ENCODE measurements at regions not wholly inside any gene's neighbourhood (a gene's known extent, or its start where the extent isn't known, plus 50 kb on each side); places are given as distances from the start of the nearest gene placed in this dataset.

DNA sequence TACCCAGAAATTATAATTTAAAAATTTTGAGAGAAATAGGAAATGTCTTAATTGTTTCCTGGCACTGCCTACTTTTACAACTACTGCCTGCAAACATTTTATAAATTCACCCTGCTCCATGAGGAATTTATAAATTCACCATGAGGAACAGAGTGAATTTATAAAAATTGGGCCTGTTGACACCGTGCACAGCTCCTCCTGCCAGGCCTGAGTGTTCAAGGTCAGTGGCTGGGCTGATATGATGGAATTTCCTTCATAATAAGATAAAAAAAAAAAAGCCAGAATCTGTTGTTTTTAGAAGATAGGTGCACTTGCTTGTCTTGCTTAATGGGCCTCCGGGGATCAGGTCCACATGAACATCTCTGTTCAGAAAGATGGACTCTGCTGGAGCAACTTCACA lies 151.7 kb upstream of the RASGEF1B start:
- no peaks in the 10 kb centered on the region for H3K9me2 ChIP-seq (ENCODE audit: insufficient read depth, low read length)
- TF ChIP-seq SMC3 (conservative IDR thresholded peaks at IDR 0.05; ENCODE audit: poor library complexity) (no peak), MXI1 (conservative IDR thresholded peaks at IDR 0.05; ENCODE audit: poor library complexity, severe bottlenecking) (no peak), EZH2 (IDR thresholded peaks at IDR 0.05; ENCODE audit: borderline replicate concordance, insufficient read depth, low read length, poor library complexity, severe bottlenecking) (no peak), TAF1 (IDR thresholded peaks at IDR 0.05; ENCODE audit: low read depth) (no peak), POLR2AphosphoS5 (IDR thresholded peaks at IDR 0.05) (no peak), EP300 (conservative IDR thresholded peaks at IDR 0.05; ENCODE audit: poor library complexity, severe bottlenecking) (no peak), RAD21 (conservative IDR thresholded peaks at IDR 0.05) (no peak)
- TF ChIP-seq, protein P1, sequence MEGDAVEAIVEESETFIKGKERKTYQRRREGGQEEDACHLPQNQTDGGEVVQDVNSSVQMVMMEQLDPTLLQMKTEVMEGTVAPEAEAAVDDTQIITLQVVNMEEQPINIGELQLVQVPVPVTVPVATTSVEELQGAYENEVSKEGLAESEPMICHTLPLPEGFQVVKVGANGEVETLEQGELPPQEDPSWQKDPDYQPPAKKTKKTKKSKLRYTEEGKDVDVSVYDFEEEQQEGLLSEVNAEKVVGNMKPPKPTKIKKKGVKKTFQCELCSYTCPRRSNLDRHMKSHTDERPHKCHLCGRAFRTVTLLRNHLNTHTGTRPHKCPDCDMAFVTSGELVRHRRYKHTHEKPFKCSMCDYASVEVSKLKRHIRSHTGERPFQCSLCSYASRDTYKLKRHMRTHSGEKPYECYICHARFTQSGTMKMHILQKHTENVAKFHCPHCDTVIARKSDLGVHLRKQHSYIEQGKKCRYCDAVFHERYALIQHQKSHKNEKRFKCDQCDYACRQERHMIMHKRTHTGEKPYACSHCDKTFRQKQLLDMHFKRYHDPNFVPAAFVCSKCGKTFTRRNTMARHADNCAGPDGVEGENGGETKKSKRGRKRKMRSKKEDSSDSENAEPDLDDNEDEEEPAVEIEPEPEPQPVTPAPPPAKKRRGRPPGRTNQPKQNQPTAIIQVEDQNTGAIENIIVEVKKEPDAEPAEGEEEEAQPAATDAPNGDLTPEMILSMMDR (IDR thresholded peaks at IDR 0.05; ENCODE audit: poor library complexity, severe bottlenecking) = no peak
- TF ChIP-seq, protein P2, sequence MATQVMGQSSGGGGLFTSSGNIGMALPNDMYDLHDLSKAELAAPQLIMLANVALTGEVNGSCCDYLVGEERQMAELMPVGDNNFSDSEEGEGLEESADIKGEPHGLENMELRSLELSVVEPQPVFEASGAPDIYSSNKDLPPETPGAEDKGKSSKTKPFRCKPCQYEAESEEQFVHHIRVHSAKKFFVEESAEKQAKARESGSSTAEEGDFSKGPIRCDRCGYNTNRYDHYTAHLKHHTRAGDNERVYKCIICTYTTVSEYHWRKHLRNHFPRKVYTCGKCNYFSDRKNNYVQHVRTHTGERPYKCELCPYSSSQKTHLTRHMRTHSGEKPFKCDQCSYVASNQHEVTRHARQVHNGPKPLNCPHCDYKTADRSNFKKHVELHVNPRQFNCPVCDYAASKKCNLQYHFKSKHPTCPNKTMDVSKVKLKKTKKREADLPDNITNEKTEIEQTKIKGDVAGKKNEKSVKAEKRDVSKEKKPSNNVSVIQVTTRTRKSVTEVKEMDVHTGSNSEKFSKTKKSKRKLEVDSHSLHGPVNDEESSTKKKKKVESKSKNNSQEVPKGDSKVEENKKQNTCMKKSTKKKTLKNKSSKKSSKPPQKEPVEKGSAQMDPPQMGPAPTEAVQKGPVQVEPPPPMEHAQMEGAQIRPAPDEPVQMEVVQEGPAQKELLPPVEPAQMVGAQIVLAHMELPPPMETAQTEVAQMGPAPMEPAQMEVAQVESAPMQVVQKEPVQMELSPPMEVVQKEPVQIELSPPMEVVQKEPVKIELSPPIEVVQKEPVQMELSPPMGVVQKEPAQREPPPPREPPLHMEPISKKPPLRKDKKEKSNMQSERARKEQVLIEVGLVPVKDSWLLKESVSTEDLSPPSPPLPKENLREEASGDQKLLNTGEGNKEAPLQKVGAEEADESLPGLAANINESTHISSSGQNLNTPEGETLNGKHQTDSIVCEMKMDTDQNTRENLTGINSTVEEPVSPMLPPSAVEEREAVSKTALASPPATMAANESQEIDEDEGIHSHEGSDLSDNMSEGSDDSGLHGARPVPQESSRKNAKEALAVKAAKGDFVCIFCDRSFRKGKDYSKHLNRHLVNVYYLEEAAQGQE (IDR thresholded peaks at IDR 0.05; ENCODE audit: borderline replicate concordance) = no peak

DNA sequence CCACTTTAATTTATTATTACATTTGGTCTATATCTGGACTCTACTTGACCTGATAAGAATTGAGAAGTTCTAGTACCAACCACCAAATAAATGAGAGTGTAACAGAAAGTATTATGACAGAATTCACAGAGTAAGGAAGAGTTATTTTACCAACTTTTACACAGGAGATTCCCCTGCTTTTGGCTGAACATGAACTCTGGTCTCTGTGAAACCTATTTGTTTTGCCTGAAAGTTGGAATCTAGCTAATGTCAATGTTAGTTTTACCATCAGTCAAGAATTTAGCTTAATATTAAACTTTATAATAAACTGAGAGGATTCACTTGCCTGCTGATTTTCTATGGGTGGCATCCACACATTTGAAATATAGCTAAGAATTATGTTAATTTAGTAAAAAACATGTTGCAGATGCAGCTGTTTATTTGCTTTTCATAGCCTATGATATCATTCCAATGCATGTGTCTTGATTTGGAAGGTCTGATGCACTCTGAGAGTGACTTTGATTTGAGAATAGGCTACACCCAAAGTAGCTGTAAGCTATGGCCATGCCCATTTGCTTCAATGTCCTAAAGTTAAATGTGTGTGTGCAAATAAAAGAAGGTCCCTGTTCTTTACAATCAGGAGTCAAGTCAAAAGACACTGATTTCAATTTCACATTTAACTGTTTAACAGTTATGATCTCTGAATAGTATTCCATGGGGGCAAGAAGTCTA lies 150.9 kb upstream of the RASGEF1B start:
- H4K20me1 ChIP-seq (ENCODE audit: insufficient read depth) = no peaks in the 10 kb centered on the region
- no peak overlapping the region for H3K9ac ChIP-seq (ENCODE audit: low read length)
- no peaks in the 10 kb centered on the region for H3K36me3 ChIP-seq (ENCODE audit: insufficient read depth, low read length)
- H2AFZ ChIP-seq (ENCODE audit: low read depth, low read length) = no peak overlapping the region
- H3K9me2 ChIP-seq (ENCODE audit: insufficient read depth, low read length) = no peaks in the 10 kb centered on the region
- no peaks in the 10 kb centered on the region for H3F3A ChIP-seq (ENCODE audit: insufficient read depth, low read length, poor library complexity, severe bottlenecking)
- no peaks in the 10 kb centered on the region for H3K79me2 ChIP-seq (replicated peaks; ENCODE audit: insufficient read depth, low read length)
- H3K27me3 ChIP-seq (ENCODE audit: insufficient read depth, low read depth, low read length) = no peaks in the 10 kb centered on the region
- no peak overlapping the region for H3K27ac ChIP-seq (ENCODE audit: low read length)
- no peak overlapping the region for H3K4me2 ChIP-seq (ENCODE audit: low read length)
- TF ChIP-seq SMC3 (conservative IDR thresholded peaks at IDR 0.05; ENCODE audit: poor library complexity) (no peak), POLR2AphosphoS5 (IDR thresholded peaks at IDR 0.05) (no peak), MXI1 (conservative IDR thresholded peaks at IDR 0.05; ENCODE audit: poor library complexity, severe bottlenecking) (no peak), RAD21 (conservative IDR thresholded peaks at IDR 0.05) (no peak), EZH2 (IDR thresholded peaks at IDR 0.05; ENCODE audit: borderline replicate concordance, insufficient read depth, low read length, poor library complexity, severe bottlenecking) (no peak), EP300 (conservative IDR thresholded peaks at IDR 0.05; ENCODE audit: poor library complexity, severe bottlenecking) (no peak), TAF1 (IDR thresholded peaks at IDR 0.05; ENCODE audit: low read depth) (no peak)
- TF ChIP-seq, protein P1 (IDR thresholded peaks at IDR 0.05; ENCODE audit: poor library complexity, severe bottlenecking) = no peak
- TF ChIP-seq, protein P2 (IDR thresholded peaks at IDR 0.05; ENCODE audit: borderline replicate concordance) = no peak
- no peak overlapping the region for H3K4me3 ChIP-seq (ENCODE audit: low read length)
- H3K9me3 ChIP-seq (ENCODE audit: low read length) = no peaks in the 10 kb centered on the region

More for the DNA sequence above, 151.7 kb upstream of the RASGEF1B start:
- Histone ChIP-seq H3K36me3 (ENCODE audit: insufficient read depth, low read length) (no peaks in the 10 kb centered on the region), H3K9me3 (ENCODE audit: low read length) (no peaks in the 10 kb centered on the region), H2AFZ (ENCODE audit: low read depth, low read length) (no peak overlapping the region), H3K4me2 (ENCODE audit: low read length) (no peak overlapping the region), H3K9ac (ENCODE audit: low read length) (no peak overlapping the region), H3F3A (ENCODE audit: insufficient read depth, low read length, poor library complexity, severe bottlenecking) (no peaks in the 10 kb centered on the region), H4K20me1 (ENCODE audit: insufficient read depth) (no peaks in the 10 kb centered on the region), H3K4me3 (ENCODE audit: low read length) (no peak overlapping the region), H3K79me2 (replicated peaks; ENCODE audit: insufficient read depth, low read length) (no peaks in the 10 kb centered on the region), H3K27ac (ENCODE audit: low read length) (no peak overlapping the region), H3K27me3 (ENCODE audit: insufficient read depth, low read depth, low read length) (no peaks in the 10 kb centered on the region)
